Parathyroid adenoma (tissue), 2 donors: ENCODE measurements at regions not wholly inside any gene's neighbourhood (a gene's known extent, or its start where the extent isn't known, plus 50 kb on each side); places are given as distances from the start of the nearest gene placed in this dataset.

ENCODE experiments used
- H2AFZ ChIP-seq: fragments of 300-600 bp; sonication (generic); one replicate; pipeline ENCODE4 v1.7.0; 2017; ENCODE audit warnings: antibody characterized with exemption, mild to moderate bottlenecking
- H3K27ac ChIP-seq: fragments of 300-600 bp; sonication (generic); one replicate; pipeline ENCODE4 v1.7.0; 2017
- H3K27me3 ChIP-seq: fragments of 300-600 bp; sonication (generic); one replicate; pipeline ENCODE4 v1.7.0; 2017; ENCODE audit warnings: low read length; ENCODE audit not compliant: control insufficient read depth, insufficient read depth
- H3K36me3 ChIP-seq: fragments of 300-600 bp; sonication (generic); one replicate; pipeline ENCODE4 v1.7.0; 2017; ENCODE audit warnings: low read length; ENCODE audit not compliant: control insufficient read depth, insufficient read depth
- H3K4me1 ChIP-seq: fragments of 300-600 bp; sonication (generic); one replicate; pipeline ENCODE4 v1.7.0; 2017; ENCODE audit warnings: control low read depth
- H3K4me2 ChIP-seq: fragments of 300-600 bp; sonication (generic); one replicate; pipeline ENCODE4 v1.7.0; 2017; ENCODE audit warnings: low read length
- H3K4me3 ChIP-seq: fragments of 300-600 bp; sonication (generic); one replicate; pipeline ENCODE4 v1.7.0; 2017; ENCODE audit warnings: low read depth, low read length
- H3K79me2 ChIP-seq: fragments of 300-600 bp; sonication (generic); one replicate; pipeline ENCODE4 v1.7.0; 2017; ENCODE audit warnings: control low read depth
- H3K9ac ChIP-seq: fragments of 300-600 bp; sonication (generic); one replicate; pipeline ENCODE4 v1.7.0; 2017; ENCODE audit warnings: mild to moderate bottlenecking
- H3K9me3 ChIP-seq: fragments of 300-600 bp; sonication (generic); one replicate; pipeline ENCODE4 v1.7.0; 2017; ENCODE audit warnings: low read length; ENCODE audit not compliant: control insufficient read depth
- TF ChIP-seq, protein P1 (sequence below): fragments of 300-600 bp; sonication (generic); IDR thresholded peaks from one replicate; pipeline ENCODE4 v1.7.0; 2017; ENCODE audit warnings: antibody characterized with exemption, mild to moderate bottlenecking
- donor health status: primary hyperparathyroidism.

DNA sequence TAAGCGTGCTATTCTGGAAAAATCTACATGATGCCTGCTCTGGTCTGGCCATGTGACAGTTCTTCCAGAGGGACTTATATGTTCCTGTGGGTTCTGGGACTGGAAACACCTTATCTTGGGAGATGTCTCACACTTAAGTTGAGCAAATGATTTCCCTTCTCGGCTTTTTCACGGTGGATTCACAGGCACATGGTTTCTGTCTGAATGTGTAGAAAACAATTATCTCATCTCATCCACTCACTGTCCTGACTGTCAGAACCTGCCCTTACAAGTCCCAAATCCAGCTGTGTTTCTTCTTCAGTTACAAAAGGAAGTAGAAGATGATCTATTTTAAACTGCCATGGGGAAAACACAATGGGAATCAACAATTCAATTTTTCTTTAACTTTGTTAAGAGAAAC is 184.0 kb downstream of the SYK start:
- Histone ChIP-seq H3K9me3 (no peaks in the 10 kb centered on the region), H3K9ac (no peak overlapping the region), H3K36me3 (no peaks in the 10 kb centered on the region), H3K4me3 (no peak overlapping the region), H3K27ac (no peak overlapping the region), H3K27me3 (no peaks in the 10 kb centered on the region), H3K79me2 (no peaks in the 10 kb centered on the region), H2AFZ (no peak overlapping the region), H3K4me1 (no peaks in the 10 kb centered on the region), H3K4me2 (no peak overlapping the region)
- TF ChIP-seq, protein P1, sequence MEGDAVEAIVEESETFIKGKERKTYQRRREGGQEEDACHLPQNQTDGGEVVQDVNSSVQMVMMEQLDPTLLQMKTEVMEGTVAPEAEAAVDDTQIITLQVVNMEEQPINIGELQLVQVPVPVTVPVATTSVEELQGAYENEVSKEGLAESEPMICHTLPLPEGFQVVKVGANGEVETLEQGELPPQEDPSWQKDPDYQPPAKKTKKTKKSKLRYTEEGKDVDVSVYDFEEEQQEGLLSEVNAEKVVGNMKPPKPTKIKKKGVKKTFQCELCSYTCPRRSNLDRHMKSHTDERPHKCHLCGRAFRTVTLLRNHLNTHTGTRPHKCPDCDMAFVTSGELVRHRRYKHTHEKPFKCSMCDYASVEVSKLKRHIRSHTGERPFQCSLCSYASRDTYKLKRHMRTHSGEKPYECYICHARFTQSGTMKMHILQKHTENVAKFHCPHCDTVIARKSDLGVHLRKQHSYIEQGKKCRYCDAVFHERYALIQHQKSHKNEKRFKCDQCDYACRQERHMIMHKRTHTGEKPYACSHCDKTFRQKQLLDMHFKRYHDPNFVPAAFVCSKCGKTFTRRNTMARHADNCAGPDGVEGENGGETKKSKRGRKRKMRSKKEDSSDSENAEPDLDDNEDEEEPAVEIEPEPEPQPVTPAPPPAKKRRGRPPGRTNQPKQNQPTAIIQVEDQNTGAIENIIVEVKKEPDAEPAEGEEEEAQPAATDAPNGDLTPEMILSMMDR, result no peak

DNA sequence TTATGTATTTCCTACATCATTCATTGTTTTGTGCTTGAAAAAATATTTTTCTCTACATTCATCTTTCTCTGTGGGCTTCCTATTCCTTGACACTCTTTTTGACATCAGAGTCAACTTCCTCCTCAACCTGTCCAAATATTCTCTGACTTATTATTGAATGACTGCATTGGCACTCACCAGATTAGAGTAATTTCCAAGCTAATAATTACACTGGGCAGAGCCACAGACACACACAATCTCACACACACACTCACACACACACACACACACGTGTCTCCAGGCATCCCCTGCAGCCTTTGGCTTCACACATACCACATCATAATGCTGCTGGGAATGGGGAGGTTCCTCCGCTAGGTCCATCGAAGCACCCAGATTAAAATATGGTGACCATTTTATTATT is 184.5 kb downstream of the SYK start:
- H3K4me2 ChIP-seq, result no peak overlapping the region
- no peaks in the 10 kb centered on the region for H3K9me3 ChIP-seq
- H3K9ac ChIP-seq, result no peak overlapping the region
- no peak overlapping the region for H3K27ac ChIP-seq
- no peaks in the 10 kb centered on the region for H3K79me2 ChIP-seq
- no peaks in the 10 kb centered on the region for H3K27me3 ChIP-seq
- H2AFZ ChIP-seq, result no peak overlapping the region
- TF ChIP-seq, protein P1, result no peak
- H3K36me3 ChIP-seq, result no peaks in the 10 kb centered on the region
- H3K4me1 ChIP-seq, result no peaks in the 10 kb centered on the region
- no peak overlapping the region for H3K4me3 ChIP-seq

DNA sequence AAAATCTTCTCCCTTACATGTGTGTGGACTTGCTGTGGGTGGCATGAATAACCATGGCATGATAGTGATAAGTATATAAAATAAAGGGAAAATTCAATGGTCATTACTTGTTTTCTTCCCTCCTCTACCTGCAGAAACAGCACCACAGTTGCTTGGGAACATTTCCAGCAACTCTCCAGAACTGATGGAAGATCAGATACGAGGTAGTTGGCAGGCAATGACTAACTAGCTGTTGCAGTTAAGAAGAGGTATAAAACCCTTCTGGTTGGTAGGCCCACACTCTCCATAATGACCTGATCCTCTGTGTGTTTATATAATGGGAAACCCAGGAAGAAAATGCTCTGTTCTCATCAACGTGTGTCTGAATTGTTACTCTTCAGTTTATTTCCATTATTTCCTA is 185.9 kb downstream of the SYK start:
- Histone ChIP-seq H3K4me2 (no peak overlapping the region), H3K79me2 (no peaks in the 10 kb centered on the region), H3K9ac (no peak overlapping the region), H3K4me3 (no peak overlapping the region), H3K9me3 (no peaks in the 10 kb centered on the region), H2AFZ (no peak overlapping the region), H3K4me1 (no peaks in the 10 kb centered on the region), H3K27ac (no peak overlapping the region), H3K27me3 (no peaks in the 10 kb centered on the region), H3K36me3 (no peaks in the 10 kb centered on the region)
- TF ChIP-seq, protein P1, result no peak

DNA sequence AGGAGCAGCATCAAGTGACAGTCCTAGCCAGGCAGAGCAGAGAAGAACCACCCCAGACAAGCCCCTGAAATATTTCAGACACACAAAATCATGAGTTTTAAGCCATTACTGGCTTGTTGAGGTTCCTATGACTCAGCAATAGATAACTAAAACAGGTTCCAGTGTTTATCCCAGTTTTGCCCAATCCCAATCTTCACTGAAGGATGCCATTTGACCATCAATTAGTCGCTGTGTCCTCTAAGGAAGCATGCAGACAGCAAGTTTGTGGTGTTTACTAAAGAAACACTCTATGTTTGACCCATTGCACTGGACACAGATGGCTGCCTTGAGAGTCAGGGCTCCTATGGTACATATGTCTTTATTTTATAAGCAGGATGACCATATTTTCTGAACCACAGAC is 186.7 kb downstream of the SYK start:
- no peak overlapping the region for H3K4me2 ChIP-seq
- H3K9ac ChIP-seq, result no peak overlapping the region
- no peak overlapping the region for H3K4me3 ChIP-seq
- TF ChIP-seq, protein P1, result no peak
- no peak overlapping the region for H3K27ac ChIP-seq
- H3K27me3 ChIP-seq, result no peaks in the 10 kb centered on the region
- no peaks in the 10 kb centered on the region for H3K79me2 ChIP-seq
- H2AFZ ChIP-seq, result no peak overlapping the region
- no peaks in the 10 kb centered on the region for H3K9me3 ChIP-seq
- no peaks in the 10 kb centered on the region for H3K4me1 ChIP-seq
- H3K36me3 ChIP-seq, result no peaks in the 10 kb centered on the region

DNA sequence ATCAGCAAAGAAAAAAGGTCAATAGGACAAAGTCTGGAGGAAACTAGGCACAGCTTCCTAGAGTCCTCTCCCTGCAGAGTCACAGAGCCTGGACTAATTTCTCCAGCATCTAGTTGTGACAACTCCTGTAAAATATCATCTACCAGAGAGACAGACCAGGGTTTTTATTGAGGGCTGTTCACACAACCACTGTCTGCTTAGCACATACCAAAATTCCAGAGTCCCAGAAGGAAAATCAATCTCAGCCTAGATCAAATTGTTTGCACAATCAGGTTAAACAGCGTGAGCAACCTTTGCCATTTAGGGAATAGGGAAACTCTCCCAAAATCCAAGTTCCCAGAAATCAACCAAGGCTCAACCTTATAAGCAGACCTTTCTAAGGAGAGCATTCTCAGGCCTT is 190.3 kb downstream of the SYK start:
- Histone ChIP-seq H3K4me3 (no peak overlapping the region), H3K27ac (no peak overlapping the region), H3K4me1 (no peaks in the 10 kb centered on the region), H3K79me2 (no peaks in the 10 kb centered on the region), H2AFZ (no peak overlapping the region), H3K9me3 (no peaks in the 10 kb centered on the region), H3K27me3 (no peaks in the 10 kb centered on the region), H3K36me3 (no peaks in the 10 kb centered on the region), H3K9ac (no peak overlapping the region), H3K4me2 (no peak overlapping the region)
- TF ChIP-seq, protein P1, result no peak
